HG02610 (cell line): ENCODE measurements at regions not wholly inside any gene's neighbourhood (a gene's known extent, or its start where the extent isn't known, plus 50 kb on each side); places are given as distances from the start of the nearest gene placed in this dataset.
"Not testable (repeated sequence)": the region's sequence is repeated elsewhere in the genome, so short reads cannot be mapped to it uniquely, and the experiment has no call there.

Source experiments
- ATAC-seq: cut with Tn5 transposase; IDR thresholded peaks from one replicate; pipeline ENCODE4 v1.9.1; 2021; ENCODE audit warnings: mild to moderate bottlenecking, moderate library complexity; ENCODE audit not compliant: unreplicated experiment

GRCh38 chr16:8127070-8127469, 463.2 kb downstream of the TMEM114 start:
- no peak for ATAC-seq

- no peak for ATAC-seq
Measured at GRCh38 chr16:8126313-8126712, 464.0 kb downstream of the TMEM114 start.

- ATAC-seq: no peak
Measured at GRCh38 chr16:8120001-8120400, 470.3 kb downstream of the TMEM114 start.

- ATAC-seq: no peak
Measured at GRCh38 chr16:8115814-8116213, 474.5 kb downstream of the TMEM114 start.

- not testable (repeated sequence) for ATAC-seq
Measured at GRCh38 chr16:8114941-8115340, 475.4 kb downstream of the TMEM114 start.

- no peak for ATAC-seq
Measured at GRCh38 chr16:8113843-8114242, 476.5 kb downstream of the TMEM114 start.

- no peak for ATAC-seq
Measured at GRCh38 chr16:8110572-8111514, 479.5 kb downstream of the TMEM114 start.

GRCh38 chr16:8109510-8110369, 480.6 kb downstream of the TMEM114 start:
- no peak for ATAC-seq

GRCh38 chr16:8108991-8109509, 481.3 kb downstream of the TMEM114 start:
- no peak for ATAC-seq

GRCh38 chr16:8107296-8107695, 483.0 kb downstream of the TMEM114 start:
- ATAC-seq: no peak

GRCh38 chr16:8103649-8104289, 486.5 kb downstream of the TMEM114 start:
- ATAC-seq: no peak

- ATAC-seq: no peak
Measured at GRCh38 chr16:8099586-8099985, 490.7 kb downstream of the TMEM114 start.

- no peak for ATAC-seq
Measured at GRCh38 chr16:8098947-8099512, 491.3 kb downstream of the TMEM114 start.

- ATAC-seq: no peak
Measured at GRCh38 chr16:8096211-8096610, 494.1 kb downstream of the TMEM114 start.

- no peak for ATAC-seq
Measured at GRCh38 chr16:8094696-8095095, 495.6 kb downstream of the TMEM114 start.

GRCh38 chr16:8088820-8089338, 501.4 kb downstream of the TMEM114 start:
- no peak for ATAC-seq

GRCh38 chr16:8087597-8088289, 502.6 kb downstream of the TMEM114 start:
- ATAC-seq: no peak

- ATAC-seq: no peak
Measured at GRCh38 chr16:8087146-8087545, 503.2 kb downstream of the TMEM114 start.

GRCh38 chr16:8084882-8085281, 505.4 kb downstream of the TMEM114 start:
- no peak for ATAC-seq

GRCh38 chr16:8084302-8084701, 506.0 kb downstream of the TMEM114 start:
- ATAC-seq: no peak
